Small intestine (tissue), 7 donors: ENCODE measurements at regions not wholly inside any gene's neighbourhood (a gene's known extent, or its start where the extent isn't known, plus 50 kb on each side); places are given as distances from the start of the nearest gene placed in this dataset.
"Not testable (repeated sequence)": the region's sequence is repeated elsewhere in the genome, so short reads cannot be mapped to it uniquely, and the experiment has no call there.

ENCODE experiments used
- DNase-seq, 2 donors: peaks; one replicate each; pipeline versions ENCODE4 v3.0.0 to v3.0.0-alpha.2; 2013
- FAIRE-seq: peaks from 2 replicates; lab custom pipeline; 2012; peaks lifted over from hg19 to GRCh38; lab: Jason Lieb, UNC
- H3K27ac ChIP-seq, 3 donors: one replicate each; pipeline ENCODE4 v1.5.1; 2013; ENCODE audit warnings: low read length in 2 of 3, mild to moderate bottlenecking in 2 of 3, control low read depth in 1 of 3, inconsistent platforms in 1 of 3, low read depth in 1 of 3, moderate library complexity in 1 of 3
- H3K27me3 ChIP-seq, 3 donors: one replicate each; pipeline ENCODE4 v1.6.1; 2013; ENCODE audit warnings: low read length in 3 of 3, inconsistent platforms in 1 of 3; ENCODE audit not compliant: control insufficient read depth in 3 of 3, insufficient read depth in 3 of 3
- H3K36me3 ChIP-seq, 3 donors: one replicate each; pipeline ENCODE4 v1.6.1; 2013; ENCODE audit warnings: low read length in 3 of 3, inconsistent platforms in 1 of 3, low read depth in 1 of 3, mild to moderate bottlenecking in 1 of 3, moderate library complexity in 1 of 3; ENCODE audit not compliant: control insufficient read depth in 3 of 3, insufficient read depth in 2 of 3
- H3K4me1 ChIP-seq, 3 donors: one replicate each; pipeline ENCODE4 v1.6.1; 2013; ENCODE audit warnings: low read length in 2 of 3, inconsistent platforms in 1 of 3, low read depth in 1 of 3, mild to moderate bottlenecking in 1 of 3, moderate library complexity in 1 of 3; ENCODE audit not compliant: control insufficient read depth in 3 of 3, insufficient read depth in 2 of 3
- H3K4me3 ChIP-seq, 3 donors: one replicate each; pipeline ENCODE4 v1.5.1; 2013; ENCODE audit warnings: low read length in 3 of 3, control low read depth in 1 of 3, inconsistent platforms in 1 of 3, low read depth in 1 of 3, mild to moderate bottlenecking in 1 of 3, moderate library complexity in 1 of 3
- H3K9me3 ChIP-seq, 2 donors: one replicate each; pipeline ENCODE4 v1.6.1; 2013; ENCODE audit warnings: low read depth in 1 of 2, low read length in 1 of 2; ENCODE audit not compliant: control insufficient read depth in 2 of 2, insufficient read depth in 1 of 2
- WGBS, 3 donors: extraction: QIAGEN DNeasy Blood & Tissue Kit; methylation state at CpG; one replicate each; pipeline ENCODE4 v1.1.7; 2013; 5-methylcytosine and 5-hydroxymethylcytosine counted together
- donor health status: healthy with polysubstance abuse.
- donor health status: control.
- donor health status: control.
- donor health status: Bipolar disorder and iron deficiency.
- donor health status: healthy.

GRCh38 chr9:31916591-31917241 is 467.7 kb upstream of the ACO1 start:
- FAIRE-seq (no peak), DNase-seq (peak in 1 of 2 donors; percentile 10)
- H3K27ac ChIP-seq, result no peak overlapping the region
- no peaks in the 10 kb centered on the region for H3K4me1 ChIP-seq
- WGBS, 3 donors, result 28 to 52% (median 44%) methylated on average over 2 of the region's 2 CpGs
- H3K9me3 ChIP-seq, result no peaks in the 10 kb centered on the region
- H3K27me3 ChIP-seq, result no peaks in the 10 kb centered on the region
- no peak overlapping the region for H3K4me3 ChIP-seq
- no peaks in the 10 kb centered on the region for H3K36me3 ChIP-seq

DNA sequence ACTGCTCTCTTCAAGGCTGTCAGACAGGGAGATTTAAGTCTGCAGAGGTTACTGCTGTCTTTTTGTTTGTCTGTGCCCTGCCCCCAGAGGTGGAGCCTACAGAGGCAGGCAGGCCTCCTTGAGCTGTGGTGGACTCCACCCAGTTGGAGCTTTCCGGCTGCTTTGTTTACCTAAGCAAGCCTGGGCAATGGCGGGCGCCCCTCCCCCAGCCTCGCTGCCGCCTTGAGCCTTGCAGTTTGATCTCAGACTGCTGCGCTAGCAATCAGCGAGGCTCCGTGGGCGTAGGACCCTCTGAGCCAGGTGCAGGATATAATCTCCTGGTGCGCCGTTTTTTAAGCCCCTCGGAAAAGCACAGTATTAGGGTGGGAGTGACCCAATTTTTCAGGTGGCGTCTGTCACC is 446.7 kb upstream of the ACO1 start:
- FAIRE-seq, H3K4me3 ChIP-seq, H3K9me3 ChIP-seq, H3K27me3 ChIP-seq, DNase-seq, H3K36me3 ChIP-seq, H3K27ac ChIP-seq, H3K4me1 ChIP-seq: not testable (repeated sequence)
- 93 to 95% (median 95%) methylated on average over 12 to 13 of the region's 13 CpGs for WGBS, 3 donors

DNA sequence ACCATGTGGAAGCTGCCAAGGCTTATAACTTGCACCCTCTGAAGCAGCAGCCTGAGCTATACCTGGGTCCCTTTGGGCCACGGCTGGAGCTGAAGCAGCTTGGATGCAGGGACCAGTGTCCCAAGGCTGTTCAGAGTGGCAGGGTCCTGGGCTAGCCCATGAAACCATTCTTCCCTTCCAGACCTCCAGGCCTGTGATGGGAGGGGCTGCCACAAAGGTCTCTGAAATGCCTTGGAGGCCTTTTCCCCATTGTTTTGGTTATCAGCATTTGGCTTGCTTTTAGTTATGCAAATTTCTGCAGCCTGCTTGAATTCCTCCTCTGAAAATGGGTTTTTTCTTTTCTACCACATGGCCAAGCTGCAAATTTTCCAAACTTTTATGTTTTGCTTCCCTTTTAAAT is 433.7 kb upstream of the ACO1 start:
- DNase-seq (no peak), FAIRE-seq (no peak)
- H3K4me3 ChIP-seq, result no peak overlapping the region
- no peaks in the 10 kb centered on the region for H3K36me3 ChIP-seq
- no peak overlapping the region for H3K27ac ChIP-seq
- H3K27me3 ChIP-seq, result no peaks in the 10 kb centered on the region
- no peaks in the 10 kb centered on the region for H3K4me1 ChIP-seq
- peaks cover 2 to 11% of the 10 kb centered on the region in 2 donors for H3K9me3 ChIP-seq
- 24 to 59% (median 35%) methylated on average over 1 of the region's 1 CpG for WGBS, 3 donors

GRCh38 chr9:31958572-31958971 is 425.9 kb upstream of the ACO1 start:
- FAIRE-seq, result no peak
- H3K27ac ChIP-seq, result no peak overlapping the region
- WGBS, 3 donors, result 35 to 94% (median 82%) methylated on average over 1 of the region's 1 CpG
- peaks cover 2 to 22% of the 10 kb centered on the region in 2 donors for H3K9me3 ChIP-seq
- no peaks in the 10 kb centered on the region for H3K4me1 ChIP-seq
- H3K27me3 ChIP-seq, result no peaks in the 10 kb centered on the region
- DNase-seq, result no peak
- no peak overlapping the region for H3K4me3 ChIP-seq
- H3K36me3 ChIP-seq, result no peaks in the 10 kb centered on the region

GRCh38 chr9:31969552-31969951 is 414.9 kb upstream of the ACO1 start:
- WGBS, 3 donors, result 43 to 52% (median 43%) methylated on average over 2 of the region's 2 CpGs
- Histone ChIP-seq H3K9me3 (no peaks in the 10 kb centered on the region), H3K27me3 (no peaks in the 10 kb centered on the region), H3K27ac (no peak overlapping the region), H3K4me3 (no peak overlapping the region), H3K4me1 (no peaks in the 10 kb centered on the region), H3K36me3 (no peaks in the 10 kb centered on the region)
- no peak for DNase-seq
- no peak for FAIRE-seq

- Histone ChIP-seq H3K36me3 (no peaks in the 10 kb centered on the region), H3K27ac (no peak overlapping the region), H3K27me3 (no peaks in the 10 kb centered on the region), H3K4me3 (no peak overlapping the region), H3K9me3 (peaks cover 0 to 19% of the 10 kb centered on the region in 2 donors), H3K4me1 (no peaks in the 10 kb centered on the region)
- 35 to 37% (median 36%) methylated on average over 1 of the region's 1 CpG for WGBS, 3 donors
- DNase-seq (peak in 1 of 2 donors; percentile 5), FAIRE-seq (no peak)
Measured at GRCh38 chr9:31983895-31984294, 400.5 kb upstream of the ACO1 start.

- FAIRE-seq (no peak), DNase-seq (no peak)
- Histone ChIP-seq H3K4me3 (no peak overlapping the region), H3K9me3 (no peaks in the 10 kb centered on the region), H3K36me3 (no peaks in the 10 kb centered on the region), H3K27ac (no peak overlapping the region), H3K4me1 (no peaks in the 10 kb centered on the region), H3K27me3 (no peaks in the 10 kb centered on the region)
- 36 to 79% (median 53%) methylated on average over 1 of the region's 1 CpG for WGBS, 3 donors
Measured at GRCh38 chr9:31996331-31996730, 388.1 kb upstream of the ACO1 start.

DNA sequence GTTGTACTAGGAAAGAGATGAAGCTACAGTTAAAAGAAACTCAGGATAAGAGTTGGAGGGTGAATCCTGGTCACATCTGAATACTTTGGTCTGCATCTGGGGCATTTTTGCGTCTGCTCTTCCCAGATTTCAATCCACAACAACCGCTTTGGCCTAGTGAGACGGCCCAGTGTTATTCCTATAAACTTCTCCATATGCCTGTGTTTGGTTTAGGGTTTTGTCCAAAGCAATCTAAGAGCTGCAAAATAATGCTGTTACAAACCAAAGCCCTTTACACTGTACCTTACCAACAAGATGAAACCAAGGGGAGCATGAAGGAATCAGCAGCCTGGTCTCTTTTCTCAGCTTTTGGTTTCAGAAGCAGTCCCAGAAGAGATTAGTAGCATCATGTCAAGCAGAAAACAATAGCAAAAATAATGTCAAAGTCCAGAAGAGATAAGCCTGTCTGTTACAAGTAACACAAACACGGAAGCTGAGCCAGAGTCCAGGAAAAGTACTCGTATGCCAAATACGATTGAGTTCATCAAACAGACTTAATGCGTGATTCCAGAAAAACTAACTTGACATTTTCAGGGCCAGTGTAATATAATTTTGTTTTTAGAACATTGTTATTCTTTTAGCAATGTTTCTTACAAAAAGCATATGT is 379.9 kb upstream of the ACO1 start:
- DNase-seq (peak; percentile 53 to 67), FAIRE-seq (no peak)
- H3K9me3 ChIP-seq, result no peaks in the 10 kb centered on the region
- H3K36me3 ChIP-seq, result no peaks in the 10 kb centered on the region
- 31 to 50% (median 41%) methylated on average over 7 of the region's 7 CpGs for WGBS, 3 donors
- H3K27me3 ChIP-seq, result no peaks in the 10 kb centered on the region
- no peak overlapping the region for H3K4me3 ChIP-seq
- H3K4me1 ChIP-seq, result peaks cover 0 to 7% (median 0%) of the 10 kb centered on the region in 3 donors
- H3K27ac ChIP-seq, result peak overlapping the region in 1 of 3 donors; percentile 53
